GM18873 (cell line): ENCODE measurements at regions not wholly inside any gene's neighbourhood (a gene's known extent, or its start where the extent isn't known, plus 50 kb on each side); places are given as distances from the start of the nearest gene placed in this dataset.
"Not testable (repeated sequence)": the region's sequence is repeated elsewhere in the genome, so short reads cannot be mapped to it uniquely, and the experiment has no call there.

Experiments
- ATAC-seq: cut with Tn5 transposase; IDR thresholded peaks from one replicate; pipeline ENCODE4 v1.9.1; 2021; ENCODE audit warnings: mild to moderate bottlenecking, moderate library complexity, moderate number of reproducible peaks; ENCODE audit not compliant: unreplicated experiment, low FRiP score

GRCh38 chr12:46629331-46630229, 196.2 kb downstream of the SLC38A4 start:
- no peak for ATAC-seq

DNA sequence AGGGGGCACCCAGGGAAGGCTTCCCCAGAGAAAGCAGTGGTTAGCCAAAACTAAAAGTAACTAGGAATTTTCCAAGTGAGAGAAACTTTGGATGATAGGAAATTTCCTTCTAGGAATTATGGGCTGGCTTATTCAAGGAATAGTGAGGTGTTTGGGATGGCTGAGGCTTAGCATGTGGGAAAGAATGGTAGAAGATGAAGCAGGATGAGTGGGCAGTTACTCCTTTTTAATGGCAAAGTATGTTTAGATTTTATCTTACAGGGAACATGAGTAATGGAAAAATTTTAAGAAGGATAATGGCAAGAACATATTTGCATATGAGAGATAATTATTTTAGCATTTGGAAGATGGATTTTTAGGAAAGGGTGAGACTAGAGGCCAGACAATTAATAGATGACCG, 197.6 kb downstream of the SLC38A4 start:
- ATAC-seq: no peak

DNA sequence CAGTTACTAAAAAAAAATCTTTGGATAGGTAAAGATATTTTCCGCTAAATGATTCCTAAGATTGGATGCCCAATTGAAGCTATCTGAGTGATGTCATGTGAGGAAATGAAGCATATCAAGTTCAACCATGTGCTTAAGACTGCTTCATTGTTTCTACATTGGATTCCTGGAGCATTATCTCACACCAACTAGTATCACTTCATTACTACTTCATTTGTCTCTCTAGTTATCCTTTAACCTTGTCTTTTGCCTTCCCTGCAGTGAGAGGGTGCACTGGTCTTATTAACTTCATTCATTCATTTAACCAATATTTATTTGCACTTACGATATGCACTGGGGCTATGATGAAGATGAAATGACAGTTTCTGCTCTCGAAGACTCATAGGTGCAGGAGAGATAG, 198.1 kb downstream of the SLC38A4 start:
- no peak for ATAC-seq

GRCh38 chr12:46619474-46619873, 206.3 kb downstream of the SLC38A4 start:
- not testable (repeated sequence) for ATAC-seq

GRCh38 chr12:46617737-46618136, 208.1 kb downstream of the SLC38A4 start:
- not testable (repeated sequence) for ATAC-seq

- no peak for ATAC-seq
Observed at GRCh38 chr12:46617167-46617566, 208.6 kb downstream of the SLC38A4 start.

- ATAC-seq: no peak
Observed at GRCh38 chr12:46610754-46611153, 215.0 kb downstream of the SLC38A4 start.

DNA sequence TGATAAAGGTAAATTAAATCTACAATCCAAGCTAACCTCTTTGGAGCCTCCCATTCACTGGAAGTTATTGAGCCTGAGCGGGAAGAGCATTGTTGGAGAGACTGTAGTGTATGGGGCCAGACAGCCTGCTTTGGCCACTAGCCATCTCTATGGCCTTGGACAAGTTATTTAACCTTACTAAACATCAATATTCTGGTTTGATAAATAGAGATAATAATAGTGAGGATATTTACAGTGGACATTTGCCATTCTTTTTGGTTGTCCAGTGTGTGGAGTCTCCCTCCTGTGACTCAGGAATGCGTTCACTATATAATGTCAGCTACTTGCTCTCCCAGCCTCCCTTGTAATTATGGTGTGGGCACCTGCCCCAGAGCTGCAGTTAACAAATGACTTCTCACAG, 216.1 kb downstream of the SLC38A4 start:
- no peak for ATAC-seq

- no peak for ATAC-seq
Observed at GRCh38 chr12:46609273-46609623, 216.5 kb downstream of the SLC38A4 start.

- ATAC-seq: no peak
Observed at GRCh38 chr12:46608431-46609272, 217.1 kb downstream of the SLC38A4 start.

DNA sequence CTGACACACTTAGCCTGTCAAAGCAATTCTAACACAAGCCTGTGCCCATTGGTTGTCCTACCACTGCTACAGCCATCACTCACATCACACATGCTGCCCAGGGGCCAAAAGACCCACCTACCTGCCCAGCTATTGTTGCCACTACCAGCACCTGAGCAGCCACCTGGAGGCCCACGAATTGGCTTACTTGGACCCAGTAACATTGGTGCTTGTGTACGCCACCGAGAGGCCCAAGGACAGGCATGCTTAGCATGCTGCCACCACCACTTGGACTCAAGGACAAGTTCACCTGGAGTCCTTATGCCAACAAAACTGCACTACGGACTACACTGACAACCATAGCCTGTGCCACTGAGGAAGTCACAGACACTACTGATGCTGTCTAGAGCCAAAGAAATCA, 221.1 kb downstream of the SLC38A4 start:
- no peak for ATAC-seq

DNA sequence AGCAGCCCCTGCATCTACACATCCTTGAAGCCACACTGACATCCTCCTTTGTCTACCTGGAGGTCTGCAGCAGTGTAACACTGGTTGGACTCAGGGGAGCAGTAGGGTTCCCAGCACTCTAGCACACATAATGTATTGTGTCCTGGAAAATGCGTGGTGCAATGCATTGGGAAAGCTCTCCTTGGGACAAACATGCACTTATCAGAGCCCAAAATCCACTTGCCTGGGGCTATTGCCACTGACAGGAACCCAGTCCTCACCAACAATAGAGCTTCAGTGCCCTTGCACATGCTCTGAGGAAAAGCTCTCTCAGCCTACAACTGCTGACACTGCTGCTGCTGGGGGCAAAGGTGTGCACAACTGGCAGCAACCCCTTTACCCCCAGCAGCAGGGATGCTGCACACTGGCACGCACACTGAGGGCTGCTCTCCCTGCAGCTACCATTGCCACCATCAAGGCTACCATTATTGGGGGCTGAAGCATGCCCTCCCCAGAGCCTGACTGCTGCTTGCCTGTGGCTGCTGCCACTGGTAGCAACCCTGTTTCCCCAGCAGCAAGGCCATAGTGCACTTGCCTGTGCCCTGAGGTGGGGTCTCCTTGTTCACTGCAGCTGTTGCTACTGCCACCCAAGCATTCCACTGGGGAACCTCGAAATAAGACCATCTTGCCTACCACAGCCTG, 221.9 kb downstream of the SLC38A4 start:
- ATAC-seq: no peak

GRCh38 chr12:46602474-46602873, 223.3 kb downstream of the SLC38A4 start:
- no peak for ATAC-seq

DNA sequence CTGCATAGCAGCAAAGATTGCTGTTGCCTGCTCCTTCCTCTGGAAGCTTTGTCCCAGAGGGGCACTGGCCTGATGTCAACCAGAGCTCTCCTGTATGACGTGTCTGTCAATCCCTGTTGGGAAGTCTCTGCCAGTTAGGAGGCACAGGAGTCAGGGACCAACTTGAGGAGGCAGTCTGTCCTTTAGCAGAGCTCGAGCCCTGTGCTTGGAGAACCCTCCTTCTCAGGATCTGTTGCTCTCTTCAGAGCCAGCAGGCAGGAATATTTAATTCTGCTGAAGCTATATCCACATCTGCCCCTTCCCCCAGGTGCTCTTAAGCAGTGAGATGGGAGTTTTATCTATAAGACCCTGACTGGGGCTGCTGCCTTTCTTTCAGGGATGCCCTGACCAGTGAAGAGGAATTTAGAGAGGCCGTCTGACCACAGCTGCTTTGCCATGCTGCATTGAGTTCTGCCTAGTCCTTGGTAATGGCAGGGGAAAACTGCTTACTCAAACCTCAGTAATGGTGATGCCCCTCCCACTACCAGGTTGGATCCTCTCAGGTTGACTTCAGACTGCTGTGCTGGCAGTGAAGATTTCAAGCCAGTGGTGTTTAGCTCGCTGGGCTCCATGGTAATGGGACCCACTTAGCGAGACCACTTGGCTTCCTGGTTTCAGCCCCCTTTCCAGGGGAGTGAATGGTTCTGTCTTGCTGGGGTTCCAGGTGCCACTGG, 218.6 kb upstream of the SLC38A2 start:
- ATAC-seq: no peak

- ATAC-seq: no peak
Observed at GRCh38 chr12:46585854-46586621, 213.5 kb upstream of the SLC38A2 start.

DNA sequence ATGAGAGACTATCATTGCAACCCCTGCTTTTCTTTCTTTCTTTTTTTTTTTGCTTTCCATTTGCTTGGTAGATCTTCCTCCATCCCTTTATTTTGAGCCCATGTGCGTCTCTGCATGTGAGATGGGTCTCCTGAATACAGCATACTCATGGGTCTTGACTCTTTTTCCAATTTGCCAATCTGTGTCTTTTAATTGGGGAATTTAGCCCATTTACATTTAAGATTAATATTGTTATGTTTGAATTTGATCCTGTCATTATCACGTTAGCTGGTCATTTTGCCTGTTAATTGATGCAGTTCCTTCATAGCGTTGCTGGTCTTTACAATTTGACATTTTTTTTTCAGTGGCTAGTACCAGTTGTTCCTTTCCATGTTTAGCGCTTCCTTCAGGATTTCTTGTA, 211.5 kb upstream of the SLC38A2 start:
- ATAC-seq: not testable (repeated sequence)

DNA sequence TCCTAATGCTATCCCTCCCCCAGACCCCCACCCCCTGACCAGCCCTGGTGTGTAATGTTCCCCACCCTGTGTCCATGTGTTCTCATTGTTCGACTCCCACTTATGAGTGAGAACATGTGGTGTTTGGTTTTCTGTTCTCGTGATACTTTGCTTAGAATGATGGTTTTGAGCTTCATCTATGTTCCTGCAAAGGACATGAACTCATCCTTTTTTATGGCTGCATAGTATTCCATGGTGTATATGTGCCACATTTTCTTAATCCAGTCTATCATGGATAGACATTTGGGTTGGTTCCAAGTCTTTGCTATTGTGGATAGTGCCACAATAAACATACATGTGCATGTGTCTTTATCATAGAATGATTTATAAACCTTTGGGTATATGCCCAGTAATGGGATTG, 209.4 kb upstream of the SLC38A2 start:
- ATAC-seq: not testable (repeated sequence)

GRCh38 chr12:46580445-46580844, 207.9 kb upstream of the SLC38A2 start:
- no peak for ATAC-seq

DNA sequence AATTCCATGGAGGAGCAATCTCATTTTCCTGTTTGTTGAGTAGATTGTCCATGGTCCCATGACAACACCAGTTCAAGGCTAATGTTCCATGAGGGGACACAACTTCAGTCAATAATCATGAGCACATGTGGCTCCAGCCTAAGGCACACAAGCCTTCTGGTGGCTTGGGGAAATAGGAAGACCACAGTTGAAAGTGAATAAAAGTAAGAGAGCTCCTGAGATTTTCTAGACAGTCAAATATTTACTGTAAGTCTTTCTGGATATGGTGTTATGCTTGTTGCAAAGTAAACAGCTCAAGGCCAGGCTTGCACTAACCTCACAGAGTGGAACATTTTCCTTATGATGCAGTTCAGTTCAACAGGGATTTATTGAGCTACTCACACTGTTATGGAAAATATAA, 206.9 kb upstream of the SLC38A2 start:
- ATAC-seq: no peak
